Stimulated activated naive B cell treated with anti-CD40 and anti-IgM and Interleukin-4, amounts not matched to agents 10 μg/mL and 1 μg/mL and 100 μg/mL, for 72 hours (primary cell): ENCODE measurements at regions not wholly inside any gene's neighbourhood (a gene's known extent, or its start where the extent isn't known, plus 50 kb on each side); places are given as distances from the start of the nearest gene placed in this dataset.
A peak's percentile ranks its signal among the peaks of the same experiment; 100 is the strongest.

Experiments
- ATAC-seq, 2 donors: fragments of 150-1000 bp; cut with Tn5 transposase; replicated peaks; 2 replicates each; pipeline ENCODE4 v1.10.0; 2021; ENCODE audit warnings: moderate library complexity in 1 of 2
- DNase-seq: peaks from one replicate; pipeline ENCODE4 v3.0.0; 2021
- H3K27ac Mint-ChIP-seq: one replicate; pipeline ENCODE4 v1.8.0; 2022; ENCODE audit warnings: mild to moderate bottlenecking, mixed read lengths
- H3K27me3 Mint-ChIP-seq, 2 donors: one replicate each; pipeline ENCODE4 v1.8.0; 2022; ENCODE audit warnings: mixed read lengths in 2 of 2
- H3K36me3 Mint-ChIP-seq, 2 donors: one replicate each; pipeline ENCODE4 v1.8.0; 2022; ENCODE audit warnings: mixed read lengths in 2 of 2, mild to moderate bottlenecking in 1 of 2
- H3K4me1 Mint-ChIP-seq, 2 donors: one replicate each; pipeline ENCODE4 v1.8.0; 2022; ENCODE audit warnings: mixed read lengths in 2 of 2, mild to moderate bottlenecking in 1 of 2
- H3K4me3 Mint-ChIP-seq, 2 donors: one replicate each; pipeline ENCODE4 v1.8.0; 2022; ENCODE audit warnings: mild to moderate bottlenecking in 2 of 2, mixed read lengths in 2 of 2, moderate library complexity in 1 of 2
- H3K9me3 Mint-ChIP-seq, 2 donors: one replicate each; pipeline ENCODE4 v1.8.0; 2022; ENCODE audit warnings: mixed read lengths in 2 of 2, mild to moderate bottlenecking in 1 of 2

GRCh38 chr4:181140037-181140603 is 1103.1 kb upstream of the TENM3 start:
- DNase-seq (no peak), ATAC-seq (no peak)
- H3K27ac Mint-ChIP-seq: no peak overlapping the region
- H3K4me3 Mint-ChIP-seq: no peak overlapping the region
- no peaks in the 10 kb centered on the region for H3K9me3 Mint-ChIP-seq
- H3K4me1 Mint-ChIP-seq: no peaks in the 10 kb centered on the region
- no peaks in the 10 kb centered on the region for H3K36me3 Mint-ChIP-seq
- no peaks in the 10 kb centered on the region for H3K27me3 Mint-ChIP-seq

DNA sequence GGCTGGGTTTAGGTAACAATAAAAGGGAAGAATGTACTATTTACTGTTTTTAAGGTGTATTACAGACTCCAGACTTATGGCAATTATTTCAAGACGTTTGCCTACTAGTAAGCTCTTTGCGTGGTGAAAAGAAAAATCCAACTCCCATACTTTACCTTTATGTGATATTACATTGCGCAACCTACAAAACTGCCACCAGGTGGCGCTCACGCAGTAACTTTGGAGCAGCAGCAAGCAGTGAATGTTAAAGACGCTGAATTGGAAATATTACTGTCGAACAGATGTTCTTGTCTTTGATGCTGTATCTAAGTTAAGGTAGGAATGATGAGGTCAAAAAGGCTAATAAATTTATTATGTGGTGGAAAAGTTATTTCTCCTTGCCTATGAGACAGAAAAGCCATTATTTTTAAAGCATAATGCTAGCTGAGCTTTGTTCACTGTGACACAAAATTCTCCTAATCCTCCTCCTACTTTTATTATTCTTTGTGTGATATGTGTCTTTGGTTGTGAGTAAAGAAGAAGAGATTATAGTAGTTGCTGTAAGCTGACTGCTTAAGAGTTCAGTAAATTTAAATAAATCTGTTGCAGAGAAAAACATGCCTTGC is 1099.8 kb upstream of the TENM3 start:
- Mint-ChIP-seq H3K27ac (no peak overlapping the region), H3K36me3 (no peaks in the 10 kb centered on the region), H3K9me3 (no peaks in the 10 kb centered on the region), H3K27me3 (no peaks in the 10 kb centered on the region), H3K4me3 (no peak overlapping the region), H3K4me1 (no peaks in the 10 kb centered on the region)
- DNase-seq (peak; percentile 11), ATAC-seq (peak; percentile 72 to 75)

- no peak overlapping the region for H3K4me3 Mint-ChIP-seq
- no peaks in the 10 kb centered on the region for H3K9me3 Mint-ChIP-seq
- H3K27ac Mint-ChIP-seq: no peak overlapping the region
- no peaks in the 10 kb centered on the region for H3K27me3 Mint-ChIP-seq
- no peaks in the 10 kb centered on the region for H3K36me3 Mint-ChIP-seq
- no peaks in the 10 kb centered on the region for H3K4me1 Mint-ChIP-seq
- ATAC-seq (no peak), DNase-seq (no peak)
Measured at GRCh38 chr4:181146051-181146450, 1097.2 kb upstream of the TENM3 start.

DNA sequence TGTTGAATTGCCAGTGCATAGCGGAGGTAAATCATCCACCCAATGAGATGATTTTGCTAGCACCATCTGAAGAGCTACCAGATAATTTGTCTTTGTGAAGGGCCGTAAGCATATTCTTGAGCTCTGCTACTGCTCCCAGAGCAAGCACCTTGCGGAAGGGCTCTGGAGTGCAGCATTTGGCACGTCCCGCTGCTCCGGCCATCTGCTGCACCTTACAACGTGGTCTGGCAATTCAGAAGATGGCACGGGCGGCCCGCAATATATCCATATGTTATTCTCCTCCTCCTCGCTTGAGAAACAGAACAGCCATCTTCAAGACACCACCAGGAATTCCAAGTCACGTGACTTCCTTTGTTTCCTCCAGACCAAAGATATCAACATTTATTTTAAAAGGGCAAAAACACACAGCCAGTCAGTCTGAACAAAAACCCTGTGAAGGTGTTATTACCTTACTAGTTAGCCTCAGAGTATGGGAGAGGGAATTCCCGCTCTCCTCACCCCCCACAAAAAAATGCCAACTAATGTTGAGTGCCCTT is 1095.7 kb upstream of the TENM3 start:
- H3K27ac Mint-ChIP-seq: no peak overlapping the region
- no peak for DNase-seq
- H3K27me3 Mint-ChIP-seq: no peaks in the 10 kb centered on the region
- no peaks in the 10 kb centered on the region for H3K4me1 Mint-ChIP-seq
- H3K36me3 Mint-ChIP-seq: no peaks in the 10 kb centered on the region
- no peak overlapping the region for H3K4me3 Mint-ChIP-seq
- no peak for ATAC-seq
- H3K9me3 Mint-ChIP-seq: no peaks in the 10 kb centered on the region

- Mint-ChIP-seq H3K4me3 (no peak overlapping the region), H3K36me3 (no peaks in the 10 kb centered on the region), H3K27me3 (no peaks in the 10 kb centered on the region), H3K4me1 (no peaks in the 10 kb centered on the region), H3K27ac (no peak overlapping the region), H3K9me3 (no peaks in the 10 kb centered on the region)
- no peak for ATAC-seq
- DNase-seq: no peak
Measured at GRCh38 chr4:181148470-181148869, 1094.7 kb upstream of the TENM3 start.

- H3K4me1 Mint-ChIP-seq: no peaks in the 10 kb centered on the region
- no peaks in the 10 kb centered on the region for H3K36me3 Mint-ChIP-seq
- no peak overlapping the region for H3K27ac Mint-ChIP-seq
- H3K27me3 Mint-ChIP-seq: no peaks in the 10 kb centered on the region
- no peak for DNase-seq
- peaks cover 0 to 2% of the 10 kb centered on the region in 2 donors for H3K9me3 Mint-ChIP-seq
- ATAC-seq: no peak
- no peak overlapping the region for H3K4me3 Mint-ChIP-seq
Measured at GRCh38 chr4:181150191-181150590, 1093.0 kb upstream of the TENM3 start.

GRCh38 chr4:181151856-181152255 is 1091.3 kb upstream of the TENM3 start:
- no peaks in the 10 kb centered on the region for H3K36me3 Mint-ChIP-seq
- H3K4me3 Mint-ChIP-seq: no peak overlapping the region
- no peaks in the 10 kb centered on the region for H3K4me1 Mint-ChIP-seq
- DNase-seq (no peak), ATAC-seq (no peak)
- peaks cover 0 to 2% of the 10 kb centered on the region in 2 donors for H3K9me3 Mint-ChIP-seq
- H3K27ac Mint-ChIP-seq: no peak overlapping the region
- no peaks in the 10 kb centered on the region for H3K27me3 Mint-ChIP-seq

GRCh38 chr4:181157647-181158046 is 1085.6 kb upstream of the TENM3 start:
- H3K4me3 Mint-ChIP-seq: no peak overlapping the region
- no peaks in the 10 kb centered on the region for H3K4me1 Mint-ChIP-seq
- H3K36me3 Mint-ChIP-seq: no peaks in the 10 kb centered on the region
- H3K9me3 Mint-ChIP-seq: peaks cover 0 to 2% of the 10 kb centered on the region in 2 donors
- ATAC-seq: no peak
- DNase-seq: no peak
- no peak overlapping the region for H3K27ac Mint-ChIP-seq
- peaks cover 3 to 7% of the 10 kb centered on the region in 2 donors for H3K27me3 Mint-ChIP-seq

GRCh38 chr4:181158971-181159370 is 1084.2 kb upstream of the TENM3 start:
- DNase-seq: no peak
- Mint-ChIP-seq H3K4me3 (no peak overlapping the region), H3K9me3 (peaks cover 0 to 2% of the 10 kb centered on the region in 2 donors), H3K27ac (no peak overlapping the region), H3K36me3 (no peaks in the 10 kb centered on the region), H3K4me1 (no peaks in the 10 kb centered on the region), H3K27me3 (peaks cover 3 to 7% of the 10 kb centered on the region in 2 donors)
- no peak for ATAC-seq

DNA sequence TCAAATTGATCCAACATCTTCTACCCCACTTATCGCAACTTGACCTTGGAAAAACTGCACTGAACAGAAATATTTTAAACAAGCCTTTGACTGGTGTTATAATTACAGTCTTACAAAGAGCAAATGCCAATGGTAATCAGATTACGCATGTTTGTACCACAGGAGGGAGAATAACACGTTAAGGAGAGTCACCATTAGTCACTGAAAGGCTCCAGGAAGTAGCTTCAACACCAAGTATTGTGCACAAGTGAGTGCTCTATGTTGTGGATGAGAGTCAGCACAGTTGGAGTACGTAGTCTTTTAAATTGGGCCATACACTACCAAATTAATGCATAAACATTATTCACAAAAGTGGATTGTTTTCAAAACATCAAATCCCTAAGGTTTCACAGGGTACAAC is 1081.5 kb upstream of the TENM3 start:
- no peak overlapping the region for H3K4me3 Mint-ChIP-seq
- no peaks in the 10 kb centered on the region for H3K9me3 Mint-ChIP-seq
- H3K36me3 Mint-ChIP-seq: no peaks in the 10 kb centered on the region
- peaks cover 3 to 7% of the 10 kb centered on the region in 2 donors for H3K27me3 Mint-ChIP-seq
- DNase-seq: no peak
- no peak overlapping the region for H3K27ac Mint-ChIP-seq
- no peaks in the 10 kb centered on the region for H3K4me1 Mint-ChIP-seq
- no peak for ATAC-seq

- no peak overlapping the region for H3K27ac Mint-ChIP-seq
- H3K4me1 Mint-ChIP-seq: no peaks in the 10 kb centered on the region
- H3K9me3 Mint-ChIP-seq: no peaks in the 10 kb centered on the region
- DNase-seq: no peak
- H3K4me3 Mint-ChIP-seq: no peak overlapping the region
- no peak for ATAC-seq
- no peaks in the 10 kb centered on the region for H3K36me3 Mint-ChIP-seq
- peaks cover 3 to 7% of the 10 kb centered on the region in 2 donors for H3K27me3 Mint-ChIP-seq
Measured at GRCh38 chr4:181162266-181162665, 1080.9 kb upstream of the TENM3 start.

DNA sequence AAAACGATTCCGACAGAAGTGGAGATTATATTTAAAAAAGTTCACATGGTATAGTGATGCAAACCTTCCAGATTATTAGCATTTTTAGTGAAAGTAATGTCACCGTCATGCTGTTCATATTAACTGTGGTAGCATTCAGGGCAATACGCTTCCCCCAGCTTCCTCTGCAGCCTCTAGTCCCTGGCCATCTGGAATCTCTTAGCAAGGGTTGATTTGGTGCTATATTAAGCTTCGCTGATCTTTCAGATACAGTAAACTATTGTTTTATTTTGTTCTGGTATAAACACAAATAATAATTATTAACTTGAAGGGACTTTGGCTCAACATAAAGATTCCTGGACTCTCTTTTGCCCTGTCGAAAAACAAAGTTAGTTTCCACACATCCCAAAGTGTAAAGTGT is 1080.5 kb upstream of the TENM3 start:
- Mint-ChIP-seq H3K27me3 (peaks cover 3 to 7% of the 10 kb centered on the region in 2 donors), H3K27ac (no peak overlapping the region), H3K36me3 (no peaks in the 10 kb centered on the region), H3K4me3 (no peak overlapping the region), H3K9me3 (no peaks in the 10 kb centered on the region), H3K4me1 (no peaks in the 10 kb centered on the region)
- ATAC-seq: no peak
- no peak for DNase-seq

GRCh38 chr4:181166742-181167399 is 1076.3 kb upstream of the TENM3 start:
- Mint-ChIP-seq H3K27me3 (no peaks in the 10 kb centered on the region), H3K36me3 (no peaks in the 10 kb centered on the region), H3K9me3 (peaks cover 0 to 2% of the 10 kb centered on the region in 2 donors), H3K27ac (no peak overlapping the region), H3K4me3 (no peak overlapping the region), H3K4me1 (no peaks in the 10 kb centered on the region)
- ATAC-seq (no peak), DNase-seq (no peak)

DNA sequence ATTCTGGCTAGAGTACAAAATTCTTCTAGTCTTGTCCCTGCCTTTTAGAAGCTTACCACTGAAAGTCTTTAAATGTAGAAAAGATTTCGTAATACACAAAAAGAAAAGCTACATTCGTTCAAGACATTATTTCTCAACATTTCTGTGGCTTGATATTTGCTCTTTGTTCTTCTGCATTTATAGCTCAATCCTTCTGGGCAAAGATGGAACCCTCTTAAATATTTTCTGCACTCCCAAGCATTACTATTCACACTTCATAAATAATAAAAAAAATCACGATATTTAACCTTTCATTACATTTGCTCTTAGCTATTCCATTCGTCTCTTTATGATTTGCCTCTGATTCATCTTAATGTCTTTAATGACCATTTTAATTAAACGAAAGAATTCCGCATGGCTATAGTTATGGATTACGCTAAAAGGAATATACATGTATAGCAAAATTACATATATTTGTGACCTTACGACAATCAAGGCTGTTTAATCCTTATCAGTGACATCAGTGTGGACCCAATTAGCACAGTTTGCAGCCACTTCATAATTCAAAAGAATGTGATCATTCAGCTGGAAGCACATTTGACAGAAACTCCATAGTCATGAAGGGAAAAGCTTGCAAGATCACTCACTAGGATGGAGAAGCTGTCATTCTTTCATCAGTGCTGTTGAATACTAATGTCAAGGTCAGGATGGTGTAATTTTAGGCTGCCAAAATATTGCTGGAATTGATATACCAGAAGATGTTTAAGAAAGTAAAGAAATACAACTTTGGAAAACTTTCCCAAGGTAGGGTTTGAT is 1075.0 kb upstream of the TENM3 start:
- no peak for DNase-seq
- no peaks in the 10 kb centered on the region for H3K4me1 Mint-ChIP-seq
- no peak overlapping the region for H3K27ac Mint-ChIP-seq
- peaks cover 0 to 2% of the 10 kb centered on the region in 2 donors for H3K9me3 Mint-ChIP-seq
- H3K4me3 Mint-ChIP-seq: no peak overlapping the region
- no peak for ATAC-seq
- H3K27me3 Mint-ChIP-seq: no peaks in the 10 kb centered on the region
- H3K36me3 Mint-ChIP-seq: no peaks in the 10 kb centered on the region
